HG03060 (cell line): ENCODE measurements at regions not wholly inside any gene's neighbourhood (a gene's known extent, or its start where the extent isn't known, plus 50 kb on each side); places are given as distances from the start of the nearest gene placed in this dataset.
"Not testable (repeated sequence)": the region's sequence is repeated elsewhere in the genome, so short reads cannot be mapped to it uniquely, and the experiment has no call there.

Experiments
- ATAC-seq: cut with Tn5 transposase; IDR thresholded peaks from one replicate; pipeline ENCODE4 v1.9.1; 2021; ENCODE audit warnings: low read depth, moderate number of reproducible peaks; ENCODE audit not compliant: unreplicated experiment

GRCh38 chr6:43893073-43893472 is 123.1 kb downstream of the VEGFA start:
- no peak for ATAC-seq

- ATAC-seq = no peak
Measured at GRCh38 chr6:43891072-43891870, 121.3 kb downstream of the VEGFA start.

GRCh38 chr6:43890197-43891062 is 120.4 kb downstream of the VEGFA start:
- ATAC-seq = no peak

- ATAC-seq = no peak
Measured at GRCh38 chr6:43887906-43888683, 118.1 kb downstream of the VEGFA start.

- no peak for ATAC-seq
Measured at GRCh38 chr6:43887340-43887858, 117.4 kb downstream of the VEGFA start.

- ATAC-seq = no peak
Measured at GRCh38 chr6:43886717-43887339, 116.8 kb downstream of the VEGFA start.

GRCh38 chr6:43886067-43886461 is 116.1 kb downstream of the VEGFA start:
- ATAC-seq = no peak

- no peak for ATAC-seq
Measured at GRCh38 chr6:43885399-43886066, 115.5 kb downstream of the VEGFA start.

GRCh38 chr6:43884652-43885022 is 114.6 kb downstream of the VEGFA start:
- ATAC-seq = no peak

- no peak for ATAC-seq
Measured at GRCh38 chr6:43883847-43884651, 114.0 kb downstream of the VEGFA start.

GRCh38 chr6:43882690-43883448 is 112.9 kb downstream of the VEGFA start:
- ATAC-seq = not testable (repeated sequence)

GRCh38 chr6:43880236-43881137 is 110.5 kb downstream of the VEGFA start:
- no peak for ATAC-seq

- no peak for ATAC-seq
Measured at GRCh38 chr6:43879722-43880121, 109.7 kb downstream of the VEGFA start.

- no peak for ATAC-seq
Measured at GRCh38 chr6:43878823-43879495, 108.9 kb downstream of the VEGFA start.

- ATAC-seq = no peak
Measured at GRCh38 chr6:43878127-43878634, 108.2 kb downstream of the VEGFA start.

- no peak for ATAC-seq
Measured at GRCh38 chr6:43877463-43878126, 107.6 kb downstream of the VEGFA start.
